Effector memory CD8-positive, alpha-beta T cell (primary cell): ENCODE measurements at regions not wholly inside any gene's neighbourhood (a gene's known extent, or its start where the extent isn't known, plus 50 kb on each side); places are given as distances from the start of the nearest gene placed in this dataset.
A peak's percentile ranks its signal among the peaks of the same experiment; 100 is the strongest.

Experiments
- ATAC-seq: fragments of 150-1000 bp; cut with Tn5 transposase; replicated peaks from 2 replicates; pipeline ENCODE4 v1.10.0; 2021; ENCODE audit warnings: mild to moderate bottlenecking, moderate library complexity
- DNase-seq, 3 experiments: peaks; one replicate each; pipeline ENCODE4 v3.0.0; 2021
- H3K27ac Mint-ChIP-seq, 2 donors: one replicate each; pipeline ENCODE4 v1.8.0; 2022; ENCODE audit warnings: mild to moderate bottlenecking in 2 of 2, mixed read lengths in 2 of 2, moderate library complexity in 2 of 2
- H3K27me3 Mint-ChIP-seq, 2 donors: one replicate each; pipeline ENCODE4 v1.8.0; 2022; ENCODE audit warnings: mixed read lengths in 2 of 2
- H3K36me3 Mint-ChIP-seq: one replicate; pipeline ENCODE4 v1.8.0; 2022; ENCODE audit warnings: mild to moderate bottlenecking, moderate library complexity, mixed read lengths; ENCODE audit not compliant: insufficient read depth
- H3K4me1 Mint-ChIP-seq, 2 donors: one replicate each; pipeline ENCODE4 v1.8.0; 2022; ENCODE audit warnings: low read depth in 2 of 2, mixed read lengths in 2 of 2
- H3K4me3 Mint-ChIP-seq, 2 donors: one replicate each; pipeline ENCODE4 v1.8.0; 2022; ENCODE audit warnings: mild to moderate bottlenecking in 2 of 2, mixed read lengths in 2 of 2, moderate library complexity in 2 of 2
- H3K9me3 Mint-ChIP-seq, 2 donors: one replicate each; pipeline ENCODE4 v1.8.0; 2022; ENCODE audit warnings: mixed read lengths in 2 of 2

DNA sequence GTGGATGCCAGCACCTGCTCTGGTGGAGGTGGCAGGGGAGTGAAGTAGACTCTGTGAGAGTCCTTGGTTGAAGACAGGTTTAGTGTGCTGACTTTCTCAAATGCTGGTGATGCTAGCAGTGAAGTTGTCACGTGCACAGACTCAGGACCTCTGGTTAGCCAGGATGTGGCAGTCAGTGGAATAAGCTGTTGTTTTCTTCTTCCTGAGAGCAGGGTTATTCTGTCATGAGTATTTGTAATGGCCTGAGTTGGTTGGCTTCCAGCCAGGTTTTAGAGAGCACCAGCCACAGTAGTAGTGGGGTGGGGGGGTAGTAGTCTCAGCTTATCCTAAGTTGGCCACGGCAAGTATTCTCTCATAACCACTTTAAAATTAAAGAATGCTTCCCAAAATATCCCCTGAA is 169.7 kb upstream of the FOXN2 start:
- Mint-ChIP-seq H3K4me3 (no peak overlapping the region), H3K4me1 (peaks cover 8 to 11% of the 10 kb centered on the region in 2 donors), H3K36me3 (no peaks in the 10 kb centered on the region), H3K27ac (peak overlapping the region; percentile 41 to 76), H3K27me3 (peaks cover 0 to 9% of the 10 kb centered on the region in 2 donors), H3K9me3 (no peaks in the 10 kb centered on the region)
- ATAC-seq = peak; percentile 58
- DNase-seq = no peak

DNA sequence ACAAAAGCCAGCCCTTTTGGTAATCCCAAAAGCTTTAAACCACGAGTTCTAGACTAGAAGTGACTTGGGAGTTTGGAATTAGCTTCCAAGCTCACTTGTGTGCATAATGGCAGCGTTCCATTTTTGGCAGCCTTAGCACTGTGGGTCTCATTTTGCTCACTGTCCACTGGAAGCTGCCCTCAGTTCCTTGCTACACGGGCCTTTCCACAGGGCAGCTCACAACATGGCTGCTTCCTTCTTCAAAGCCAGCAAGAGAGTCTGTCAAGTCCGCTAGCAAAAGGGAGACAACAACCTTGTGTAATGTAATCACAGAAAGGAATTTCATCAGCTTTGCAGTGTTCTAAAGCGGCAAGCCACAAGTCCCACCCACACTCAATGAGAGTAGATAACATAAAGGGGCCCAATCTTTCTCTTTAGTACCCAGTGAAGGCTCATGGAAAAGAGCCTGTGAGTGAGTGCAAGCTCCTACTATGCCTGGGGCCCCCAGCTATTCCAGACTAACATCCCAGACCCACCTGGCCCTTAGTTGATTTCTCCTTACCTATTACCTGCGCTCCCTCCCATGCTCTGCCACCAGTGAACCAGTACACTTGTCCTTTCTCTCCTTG is 168.5 kb upstream of the FOXN2 start:
- Mint-ChIP-seq H3K36me3 (no peaks in the 10 kb centered on the region), H3K27me3 (peaks cover 0 to 9% of the 10 kb centered on the region in 2 donors), H3K4me1 (peaks cover 8 to 11% of the 10 kb centered on the region in 2 donors), H3K4me3 (no peak overlapping the region), H3K9me3 (no peaks in the 10 kb centered on the region), H3K27ac (peak overlapping the region; percentile 26 to 41)
- ATAC-seq (no peak), DNase-seq (no peak)

DNA sequence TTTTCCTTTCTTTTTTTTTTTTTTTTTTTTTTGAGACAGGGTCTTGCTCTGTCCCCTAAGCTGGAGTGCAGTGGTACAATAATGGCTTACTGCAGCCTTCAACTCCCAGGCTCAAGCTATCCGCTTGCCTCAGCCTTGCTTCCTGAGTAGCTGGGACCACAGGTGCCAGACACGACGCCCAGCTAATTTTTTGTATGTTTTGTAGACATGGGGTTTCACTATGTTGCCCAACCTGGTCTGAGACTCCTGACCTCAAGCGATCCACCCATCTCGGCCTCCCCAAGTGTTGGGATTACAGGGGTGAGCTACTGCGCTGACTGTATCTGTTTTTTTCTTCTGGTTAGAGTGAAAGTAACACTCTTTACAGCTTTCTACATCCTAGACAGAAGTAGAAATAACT is 167.9 kb upstream of the FOXN2 start:
- peaks cover 8 to 11% of the 10 kb centered on the region in 2 donors for H3K4me1 Mint-ChIP-seq
- ATAC-seq (peak; percentile 26), DNase-seq (no peak)
- peak overlapping the region in 1 of 2 donors; percentile 23 for H3K4me3 Mint-ChIP-seq
- H3K9me3 Mint-ChIP-seq = no peaks in the 10 kb centered on the region
- peak overlapping the region; percentile 26 to 69 for H3K27ac Mint-ChIP-seq
- peaks cover 0 to 9% of the 10 kb centered on the region in 2 donors for H3K27me3 Mint-ChIP-seq
- no peaks in the 10 kb centered on the region for H3K36me3 Mint-ChIP-seq

DNA sequence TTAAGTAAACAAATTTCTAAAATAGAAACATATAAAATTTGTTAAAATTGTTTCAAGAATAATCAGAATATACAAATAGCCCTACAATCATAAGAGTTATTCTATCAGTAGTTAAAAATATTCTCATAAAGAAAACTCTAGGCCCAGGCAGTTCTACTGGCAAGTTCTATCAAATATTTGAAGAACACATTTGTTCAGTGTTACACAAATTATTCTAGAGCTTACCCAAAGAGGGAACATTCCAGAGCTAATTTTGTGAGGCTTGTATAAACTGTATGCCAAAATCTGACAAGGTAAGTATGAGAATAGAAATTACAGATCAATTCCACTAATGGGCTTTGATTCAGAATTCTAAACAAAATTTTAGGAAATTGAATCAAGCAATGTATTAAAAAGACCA is 166.8 kb upstream of the FOXN2 start:
- Mint-ChIP-seq H3K4me1 (peaks cover 8 to 11% of the 10 kb centered on the region in 2 donors), H3K4me3 (no peak overlapping the region), H3K9me3 (no peaks in the 10 kb centered on the region), H3K27ac (no peak overlapping the region), H3K27me3 (no peaks in the 10 kb centered on the region), H3K36me3 (no peaks in the 10 kb centered on the region)
- ATAC-seq (no peak), DNase-seq (no peak)

DNA sequence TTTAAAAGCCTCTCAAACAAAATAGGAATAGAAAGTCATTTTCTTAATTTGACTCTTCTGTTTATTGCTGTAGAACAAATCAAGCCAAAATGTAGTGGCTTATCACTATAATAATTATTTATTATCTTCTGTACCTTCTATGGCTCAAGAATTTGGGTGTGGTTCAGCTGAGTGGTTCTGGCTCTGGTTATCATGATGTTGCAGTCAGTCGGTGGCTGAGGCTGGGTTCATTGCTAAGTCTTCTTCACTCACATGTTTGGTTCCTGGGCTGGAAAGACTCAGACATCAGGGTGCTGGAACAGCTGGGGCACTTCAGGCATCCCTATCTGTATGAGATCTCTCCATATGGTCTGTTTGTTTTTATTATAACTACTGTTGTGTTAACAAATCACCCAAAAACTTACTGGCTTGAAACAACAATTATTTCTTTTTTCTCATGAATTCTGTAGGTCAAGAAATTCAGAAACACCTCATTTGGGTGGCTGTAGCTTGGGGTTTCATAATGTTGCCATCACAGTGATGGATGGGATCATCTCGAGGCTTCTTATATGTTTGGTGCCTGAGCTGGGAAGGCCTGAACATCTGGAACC is 165.5 kb upstream of the FOXN2 start:
- DNase-seq = no peak
- Mint-ChIP-seq H3K27me3 (no peaks in the 10 kb centered on the region), H3K4me1 (peaks cover 8 to 11% of the 10 kb centered on the region in 2 donors), H3K27ac (no peak overlapping the region), H3K4me3 (no peak overlapping the region), H3K36me3 (no peaks in the 10 kb centered on the region), H3K9me3 (no peaks in the 10 kb centered on the region)
- no peak for ATAC-seq

DNA sequence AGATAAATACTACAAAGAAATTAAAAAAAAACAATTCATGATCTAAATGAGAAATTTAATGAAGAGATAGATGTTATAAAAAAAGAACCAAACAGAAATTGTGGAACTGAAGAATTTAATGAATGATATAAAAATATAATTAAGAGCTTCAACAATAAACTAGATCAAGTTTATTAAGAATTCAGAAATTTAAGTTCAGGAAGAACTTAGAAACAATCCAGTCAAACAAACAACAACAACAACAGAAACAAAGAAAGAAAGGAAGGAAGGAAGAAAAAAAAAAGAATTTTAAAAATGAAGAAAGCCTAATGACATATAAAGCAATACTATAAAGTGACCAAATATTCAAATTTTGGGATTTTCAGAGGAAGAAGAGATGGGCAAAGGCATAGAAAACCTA is 157.3 kb upstream of the FOXN2 start:
- DNase-seq (no peak), ATAC-seq (no peak)
- Mint-ChIP-seq H3K9me3 (peaks cover 0 to 3% of the 10 kb centered on the region in 2 donors), H3K4me3 (no peak overlapping the region), H3K4me1 (no peaks in the 10 kb centered on the region), H3K27me3 (peaks cover 15 to 35% of the 10 kb centered on the region in 2 donors), H3K27ac (no peak overlapping the region), H3K36me3 (no peaks in the 10 kb centered on the region)

DNA sequence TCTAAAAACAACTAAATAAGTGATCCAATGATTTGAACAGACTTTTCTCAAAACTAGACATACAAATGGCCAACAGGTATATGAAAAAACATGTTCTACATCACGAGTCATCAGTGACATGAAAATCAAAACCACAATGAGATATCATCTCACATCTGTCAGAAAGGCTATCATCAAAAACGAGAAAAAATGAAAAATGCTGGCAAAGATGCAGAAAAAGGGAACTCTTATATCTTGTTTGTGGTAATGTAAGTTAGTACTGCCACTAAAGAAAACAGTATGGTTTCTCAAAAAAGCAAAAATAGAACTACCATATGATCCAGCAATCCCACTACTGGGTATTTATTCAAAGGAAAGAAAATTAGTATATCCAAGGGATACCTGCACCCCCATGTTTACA is 152.9 kb upstream of the FOXN2 start:
- no peaks in the 10 kb centered on the region for H3K4me1 Mint-ChIP-seq
- H3K27me3 Mint-ChIP-seq = peaks cover 0 to 40% of the 10 kb centered on the region in 2 donors
- H3K9me3 Mint-ChIP-seq = peaks cover 3 to 6% of the 10 kb centered on the region in 2 donors
- ATAC-seq (no peak), DNase-seq (no peak)
- no peak overlapping the region for H3K4me3 Mint-ChIP-seq
- no peaks in the 10 kb centered on the region for H3K36me3 Mint-ChIP-seq
- H3K27ac Mint-ChIP-seq = no peak overlapping the region

DNA sequence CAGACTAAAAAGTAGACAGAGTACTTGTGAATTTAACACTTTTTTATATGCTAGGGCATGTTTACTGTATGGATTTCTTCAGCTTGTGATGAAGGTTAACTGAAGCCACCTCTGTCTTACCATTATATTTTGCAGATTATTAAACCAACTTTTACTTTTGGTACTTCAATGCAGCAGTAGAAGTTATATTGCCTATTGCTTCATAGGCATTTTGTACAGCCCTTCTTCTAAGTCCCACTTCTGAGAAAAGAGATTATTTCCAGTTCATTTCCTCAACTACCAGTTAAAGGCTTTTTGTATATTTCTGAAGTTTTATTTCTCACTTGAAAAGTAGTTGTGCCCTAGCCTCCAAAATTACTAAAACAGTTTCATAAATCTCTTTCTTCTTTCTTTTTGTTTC is 151.7 kb upstream of the FOXN2 start:
- Mint-ChIP-seq H3K36me3 (no peaks in the 10 kb centered on the region), H3K27me3 (peaks cover 9 to 36% of the 10 kb centered on the region in 2 donors), H3K9me3 (peaks cover 6% of the 10 kb centered on the region in 2 donors), H3K4me1 (no peaks in the 10 kb centered on the region), H3K27ac (no peak overlapping the region), H3K4me3 (no peak overlapping the region)
- ATAC-seq (no peak), DNase-seq (no peak)

DNA sequence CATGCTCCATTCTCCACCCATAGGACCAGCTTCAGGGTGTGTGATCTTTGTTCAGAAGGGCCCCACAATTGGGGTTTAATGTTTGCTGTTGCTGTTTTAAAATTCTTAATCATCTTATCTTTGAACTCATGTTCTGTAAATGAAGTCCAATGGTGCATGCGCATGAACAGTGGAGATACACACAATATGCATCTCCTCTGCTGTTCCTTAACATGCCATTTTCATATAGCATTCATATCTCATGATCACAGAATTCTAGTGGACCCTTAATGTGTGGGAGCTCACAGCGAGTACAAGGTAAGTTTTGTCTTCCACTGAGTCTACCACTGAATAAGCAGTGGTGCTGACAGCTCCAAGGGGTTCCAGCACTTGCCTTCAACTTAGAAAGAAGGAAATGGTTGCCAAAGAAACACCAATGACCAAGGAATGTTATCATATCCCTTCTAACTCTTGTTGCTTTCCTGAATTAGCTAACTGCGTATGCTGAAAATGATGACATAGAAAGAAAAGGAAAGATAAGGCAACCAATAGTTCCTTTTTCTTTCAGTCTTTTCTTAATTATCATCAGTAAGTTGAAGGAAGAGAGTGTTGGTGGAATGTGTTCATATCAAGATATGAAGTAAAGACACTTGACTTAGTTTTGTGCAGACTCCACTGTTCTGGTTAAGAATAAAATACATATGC is 149.3 kb upstream of the FOXN2 start:
- Mint-ChIP-seq H3K4me3 (no peak overlapping the region), H3K36me3 (no peaks in the 10 kb centered on the region), H3K9me3 (peaks cover 4 to 6% of the 10 kb centered on the region in 2 donors), H3K4me1 (no peaks in the 10 kb centered on the region), H3K27ac (no peak overlapping the region), H3K27me3 (peaks cover 9 to 13% of the 10 kb centered on the region in 2 donors)
- no peak for ATAC-seq
- no peak for DNase-seq

DNA sequence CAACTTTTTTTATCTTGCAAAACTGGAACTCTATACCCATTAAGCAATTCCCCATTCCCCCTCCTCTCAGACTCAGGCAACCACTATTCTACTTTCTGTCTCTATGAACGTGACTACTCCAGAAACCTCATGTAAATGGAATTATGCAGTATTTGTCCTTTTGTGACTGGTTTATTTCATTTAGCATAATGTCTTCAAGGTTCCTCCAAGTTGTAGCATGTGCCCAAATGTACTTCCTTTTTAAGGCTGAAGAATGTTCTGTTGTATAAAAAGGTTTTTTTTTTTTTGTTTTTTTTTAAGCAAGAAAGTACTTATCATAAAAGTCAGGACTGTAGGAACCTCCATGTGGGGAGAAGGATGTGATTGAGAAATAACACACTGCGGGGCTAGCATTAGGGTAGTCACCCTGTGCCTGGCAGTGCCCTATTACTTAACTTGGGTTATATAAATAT is 145.3 kb upstream of the FOXN2 start:
- Mint-ChIP-seq H3K4me3 (no peak overlapping the region), H3K27me3 (peaks cover 9 to 14% of the 10 kb centered on the region in 2 donors), H3K27ac (no peak overlapping the region), H3K36me3 (no peaks in the 10 kb centered on the region), H3K4me1 (no peaks in the 10 kb centered on the region), H3K9me3 (peaks cover 4 to 6% of the 10 kb centered on the region in 2 donors)
- no peak for ATAC-seq
- no peak for DNase-seq

DNA sequence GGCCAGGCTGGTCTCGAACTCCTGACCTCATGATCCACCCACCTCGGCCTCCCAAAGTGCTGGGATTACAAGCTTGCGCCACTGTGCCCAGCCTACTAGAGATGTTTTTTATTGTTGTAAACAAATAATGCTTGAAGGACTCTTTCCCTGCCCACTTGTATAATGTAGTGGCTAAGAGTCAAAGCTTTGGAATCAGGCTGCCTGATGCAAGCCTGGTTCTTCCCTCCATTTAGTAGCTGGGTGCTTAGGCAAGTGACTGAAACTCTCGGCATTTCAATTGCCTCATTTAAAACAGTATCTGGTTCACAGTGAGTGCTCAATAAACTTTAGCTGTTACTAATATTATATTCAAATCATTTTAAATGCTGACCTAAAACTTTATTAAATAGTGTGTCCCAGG is 144.2 kb upstream of the FOXN2 start:
- no peak overlapping the region for H3K27ac Mint-ChIP-seq
- peaks cover 0 to 3% of the 10 kb centered on the region in 2 donors for H3K4me1 Mint-ChIP-seq
- peaks cover 4 to 6% of the 10 kb centered on the region in 2 donors for H3K9me3 Mint-ChIP-seq
- H3K4me3 Mint-ChIP-seq = no peak overlapping the region
- no peaks in the 10 kb centered on the region for H3K36me3 Mint-ChIP-seq
- DNase-seq (no peak), ATAC-seq (no peak)
- H3K27me3 Mint-ChIP-seq = peaks cover 14 to 15% of the 10 kb centered on the region in 2 donors

DNA sequence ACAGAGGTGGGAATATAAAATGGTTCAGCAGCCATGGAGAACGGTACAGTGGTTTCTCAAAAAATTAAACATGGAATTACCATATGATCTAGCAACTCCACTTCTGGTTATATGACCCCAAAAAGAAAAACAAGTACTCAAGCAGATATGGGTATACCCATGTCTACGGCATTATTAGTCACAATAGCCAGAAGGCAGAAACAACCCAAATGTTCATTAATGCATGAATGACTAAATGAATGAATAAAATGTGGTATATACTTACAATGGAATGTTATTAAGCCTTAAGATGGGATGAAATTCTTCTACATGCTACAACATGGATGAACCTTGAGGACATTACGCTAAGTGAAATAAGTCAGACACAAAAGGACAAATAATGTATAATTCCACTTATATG is 141.3 kb upstream of the FOXN2 start:
- no peak for DNase-seq
- ATAC-seq = no peak
- Mint-ChIP-seq H3K36me3 (no peaks in the 10 kb centered on the region), H3K27me3 (peaks cover 14 to 19% of the 10 kb centered on the region in 2 donors), H3K4me3 (no peak overlapping the region), H3K9me3 (no peaks in the 10 kb centered on the region), H3K27ac (no peak overlapping the region), H3K4me1 (peaks cover 0 to 3% of the 10 kb centered on the region in 2 donors)

DNA sequence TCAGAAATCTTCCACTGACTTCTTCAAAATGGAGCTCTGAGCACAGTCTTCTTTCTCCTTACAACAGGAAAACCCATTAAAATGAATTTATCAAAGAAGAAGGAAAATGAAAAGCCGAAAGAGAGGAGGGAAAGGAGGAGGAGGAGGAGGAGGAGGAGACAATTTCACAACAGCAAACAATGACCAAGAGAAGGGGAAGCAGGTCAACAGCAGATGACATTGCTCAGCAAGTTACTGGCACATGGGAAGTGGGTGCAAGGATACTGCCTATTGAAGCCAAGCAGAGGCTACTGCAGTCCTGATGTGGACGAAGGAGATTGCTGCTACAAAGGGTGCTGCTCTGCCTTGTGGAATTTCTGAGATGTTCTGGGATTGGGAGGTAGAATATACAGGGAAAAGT is 140.0 kb upstream of the FOXN2 start:
- Mint-ChIP-seq H3K36me3 (no peaks in the 10 kb centered on the region), H3K27ac (peak overlapping the region in 1 of 2 donors; percentile 22), H3K4me3 (no peak overlapping the region), H3K9me3 (no peaks in the 10 kb centered on the region), H3K27me3 (peaks cover 14 to 19% of the 10 kb centered on the region in 2 donors), H3K4me1 (peaks cover 0 to 3% of the 10 kb centered on the region in 2 donors)
- no peak for ATAC-seq
- DNase-seq = no peak

DNA sequence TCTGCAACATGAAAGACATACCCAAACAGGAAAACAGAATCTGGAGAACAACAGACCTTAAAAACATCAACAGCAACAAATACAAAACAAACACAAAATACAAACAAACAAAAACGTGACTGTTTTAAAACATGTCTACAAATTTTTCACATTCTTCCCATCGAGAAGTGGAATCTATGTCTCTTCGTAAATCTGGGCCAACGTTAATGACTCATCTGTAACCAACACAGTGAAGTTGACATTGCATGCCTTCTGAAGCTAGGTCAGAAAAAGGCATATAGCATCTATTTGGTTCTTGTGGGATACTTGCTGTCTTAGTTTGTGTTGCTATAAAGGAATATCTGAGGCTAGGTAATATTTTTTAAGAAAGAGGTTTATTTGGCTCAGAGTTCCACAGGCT is 139.2 kb upstream of the FOXN2 start:
- H3K27ac Mint-ChIP-seq = no peak overlapping the region

More for the DNA sequence above, 139.2 kb upstream of the FOXN2 start:
- H3K27me3 Mint-ChIP-seq = peaks cover 14 to 19% of the 10 kb centered on the region in 2 donors
- no peak for DNase-seq
- H3K4me3 Mint-ChIP-seq = no peak overlapping the region
- no peak for ATAC-seq
- H3K9me3 Mint-ChIP-seq = no peaks in the 10 kb centered on the region
- no peaks in the 10 kb centered on the region for H3K36me3 Mint-ChIP-seq
- H3K4me1 Mint-ChIP-seq = peaks cover 0 to 3% of the 10 kb centered on the region in 2 donors
